ENCODE measurements at regions not wholly inside any gene's neighbourhood (a gene's known extent, or its start where the extent isn't known, plus 50 kb on each side); places are given as distances from the start of the nearest gene placed in this dataset.
"Not testable (repeated sequence)": the region's sequence is repeated elsewhere in the genome, so short reads cannot be mapped to it uniquely, and the experiment has no call there.

DNA sequence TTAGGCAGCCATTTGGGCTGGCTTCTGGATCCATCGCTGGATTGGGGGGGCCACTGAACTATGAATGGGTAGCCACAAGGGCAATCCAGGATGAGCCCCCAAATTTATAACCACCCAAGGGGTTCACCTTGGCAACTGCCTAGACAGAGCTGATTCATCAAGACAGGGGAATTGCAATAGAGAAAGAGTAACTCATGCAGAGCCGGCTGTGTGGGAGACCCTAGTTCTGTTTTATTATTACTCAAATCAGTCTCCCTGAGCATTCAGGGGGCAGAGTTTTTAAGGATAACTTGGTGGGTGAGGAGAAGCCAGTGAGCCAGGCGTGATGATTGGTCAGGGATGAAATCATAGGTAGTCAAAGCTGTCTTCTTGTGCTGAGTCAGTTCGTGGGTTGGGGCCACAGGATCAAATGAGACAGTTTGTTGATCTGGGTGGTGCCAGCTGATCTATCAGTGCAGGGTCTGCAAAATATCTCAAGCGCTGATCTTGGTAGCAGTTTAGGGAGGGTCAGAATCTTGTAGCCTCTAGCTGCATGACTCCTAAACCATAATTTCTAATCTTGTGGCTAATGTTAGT, 57.9 kb downstream of the DNAJB9 start:
- DNase-seq = no peak
- Mint-ChIP-seq H3K4me3 (no peak overlapping the region), H3K27ac (no peak overlapping the region), H3K4me1 (no peaks in the 10 kb centered on the region), H3K27me3 (peaks cover 20 to 58% (median 37%) of the 10 kb centered on the region in 3 donors), H3K9me3 (no peaks in the 10 kb centered on the region), H3K36me3 (no peaks in the 10 kb centered on the region)
- no peak for ATAC-seq (ENCODE audit: low read depth in 2 of 2)

DNA sequence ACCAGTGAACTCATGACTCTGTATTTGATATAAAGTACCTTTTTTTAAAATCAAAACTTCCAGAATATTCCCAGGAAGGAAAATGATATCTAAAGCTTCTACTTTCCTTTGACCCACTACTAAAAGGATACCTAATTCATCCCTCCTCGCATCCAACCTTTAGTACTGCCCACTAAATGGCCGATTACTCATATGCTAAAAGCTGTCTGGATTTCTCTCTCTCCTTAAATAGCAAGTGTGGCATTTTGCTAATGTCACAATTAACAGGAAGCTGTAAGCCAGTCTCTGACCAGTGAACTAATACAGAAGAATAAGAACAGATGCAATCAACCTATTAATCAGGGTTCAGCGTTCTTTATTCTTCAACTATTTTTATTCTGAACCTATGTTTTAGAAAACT, 59.0 kb downstream of the DNAJB9 start:
- Mint-ChIP-seq H3K4me3 (no peak overlapping the region), H3K27ac (no peak overlapping the region), H3K9me3 (no peaks in the 10 kb centered on the region), H3K4me1 (no peaks in the 10 kb centered on the region), H3K27me3 (peaks cover 25 to 54% (median 37%) of the 10 kb centered on the region in 3 donors), H3K36me3 (no peaks in the 10 kb centered on the region)
- DNase-seq (no peak), ATAC-seq (ENCODE audit: low read depth in 2 of 2) (no peak)

DNA sequence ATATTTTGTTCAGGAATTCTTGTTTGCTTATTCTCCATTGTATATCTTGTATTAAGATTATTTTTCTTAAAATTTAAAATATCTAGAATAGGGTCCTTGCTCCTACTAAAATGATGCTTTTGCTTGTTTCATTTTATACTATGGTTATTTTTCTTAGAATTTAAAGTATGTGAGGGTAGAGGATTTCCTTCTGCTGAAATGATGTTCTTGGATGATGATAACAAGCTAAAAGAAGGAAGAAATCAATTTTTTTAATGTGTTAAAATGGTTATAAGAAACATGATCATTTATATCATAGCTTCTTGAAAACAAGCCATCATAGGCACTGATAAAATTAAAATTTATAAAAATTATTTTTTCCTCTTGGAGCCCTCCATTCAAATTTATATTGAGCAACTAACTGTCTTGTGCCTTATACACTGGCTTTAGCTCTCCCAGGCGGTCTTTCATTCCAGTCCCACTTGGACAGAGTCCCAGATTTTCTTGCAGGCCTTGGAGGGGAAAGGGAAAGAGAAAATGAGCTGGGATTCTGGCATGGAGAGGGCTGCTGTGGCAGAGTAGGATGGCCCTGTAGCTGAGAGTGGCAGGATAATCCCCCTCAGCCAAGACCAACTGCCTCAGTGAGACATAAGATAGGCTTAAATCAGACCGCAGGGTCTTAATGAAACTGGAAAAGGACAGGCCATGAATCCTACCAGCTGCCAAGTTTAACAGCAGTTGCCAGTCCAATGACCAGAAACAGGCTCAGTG, 60.2 kb downstream of the DNAJB9 start:
- no peak for ATAC-seq (ENCODE audit: low read depth in 2 of 2)
- H3K4me3 Mint-ChIP-seq = no peak overlapping the region
- H3K36me3 Mint-ChIP-seq = no peaks in the 10 kb centered on the region
- no peak overlapping the region for H3K27ac Mint-ChIP-seq
- no peak for DNase-seq
- H3K9me3 Mint-ChIP-seq = peaks cover 0 to 3% (median 0%) of the 10 kb centered on the region in 7 donors
- peaks cover 28 to 49% (median 31%) of the 10 kb centered on the region in 3 donors for H3K27me3 Mint-ChIP-seq
- no peaks in the 10 kb centered on the region for H3K4me1 Mint-ChIP-seq

DNA sequence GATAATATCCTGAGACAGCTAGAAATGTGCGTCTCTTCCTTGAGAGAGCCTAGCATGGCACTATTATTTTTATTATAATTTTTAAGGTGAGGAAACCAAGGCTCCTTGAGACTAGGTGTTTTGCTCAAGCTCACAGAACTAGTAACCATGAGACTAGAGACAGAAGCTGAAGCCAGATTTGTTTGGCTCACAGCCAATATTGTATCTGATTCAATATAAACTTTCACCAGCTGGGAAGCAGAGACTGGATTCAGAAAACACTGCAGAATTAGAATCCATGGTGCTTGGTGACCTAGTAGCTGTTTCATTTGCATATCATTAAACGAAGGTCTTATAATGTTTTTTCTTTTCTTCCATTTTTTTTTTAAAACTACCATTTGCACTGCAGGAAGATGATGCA, 64.4 kb downstream of the DNAJB9 start:
- peaks cover 0 to 14% (median 2%) of the 10 kb centered on the region in 7 donors for H3K9me3 Mint-ChIP-seq
- peaks cover 26 to 32% (median 27%) of the 10 kb centered on the region in 3 donors for H3K27me3 Mint-ChIP-seq
- H3K4me3 Mint-ChIP-seq = no peak overlapping the region
- no peaks in the 10 kb centered on the region for H3K4me1 Mint-ChIP-seq
- ATAC-seq (ENCODE audit: low read depth in 2 of 2) (no peak), DNase-seq (no peak)
- H3K27ac Mint-ChIP-seq = no peak overlapping the region
- no peaks in the 10 kb centered on the region for H3K36me3 Mint-ChIP-seq

DNA sequence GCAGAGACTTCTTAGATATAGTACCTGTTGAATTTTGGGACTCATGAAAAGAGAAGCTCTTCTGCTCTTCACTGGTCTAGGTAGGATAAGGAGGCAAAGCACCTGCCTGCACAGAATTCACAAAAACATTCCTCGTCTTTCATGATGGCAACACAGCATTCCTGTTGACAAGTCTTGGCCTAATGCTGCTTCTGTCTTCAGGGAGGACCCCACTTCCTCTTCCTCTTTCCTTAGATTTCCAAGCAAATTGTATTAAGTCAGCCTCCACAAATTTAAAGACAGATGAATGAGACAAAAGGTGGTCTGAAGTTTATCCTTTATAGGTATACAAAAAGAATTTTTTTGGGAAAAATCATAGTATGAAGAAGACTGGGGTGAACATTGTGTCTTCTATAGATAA, 64.9 kb downstream of the DNAJB9 start:
- no peak overlapping the region for H3K27ac Mint-ChIP-seq
- H3K36me3 Mint-ChIP-seq = no peaks in the 10 kb centered on the region
- no peaks in the 10 kb centered on the region for H3K4me1 Mint-ChIP-seq
- ATAC-seq (ENCODE audit: low read depth in 2 of 2) (no peak), DNase-seq (no peak)
- H3K4me3 Mint-ChIP-seq = no peak overlapping the region
- peaks cover 25 to 32% (median 26%) of the 10 kb centered on the region in 3 donors for H3K27me3 Mint-ChIP-seq
- peaks cover 0 to 14% (median 2%) of the 10 kb centered on the region in 7 donors for H3K9me3 Mint-ChIP-seq

DNA sequence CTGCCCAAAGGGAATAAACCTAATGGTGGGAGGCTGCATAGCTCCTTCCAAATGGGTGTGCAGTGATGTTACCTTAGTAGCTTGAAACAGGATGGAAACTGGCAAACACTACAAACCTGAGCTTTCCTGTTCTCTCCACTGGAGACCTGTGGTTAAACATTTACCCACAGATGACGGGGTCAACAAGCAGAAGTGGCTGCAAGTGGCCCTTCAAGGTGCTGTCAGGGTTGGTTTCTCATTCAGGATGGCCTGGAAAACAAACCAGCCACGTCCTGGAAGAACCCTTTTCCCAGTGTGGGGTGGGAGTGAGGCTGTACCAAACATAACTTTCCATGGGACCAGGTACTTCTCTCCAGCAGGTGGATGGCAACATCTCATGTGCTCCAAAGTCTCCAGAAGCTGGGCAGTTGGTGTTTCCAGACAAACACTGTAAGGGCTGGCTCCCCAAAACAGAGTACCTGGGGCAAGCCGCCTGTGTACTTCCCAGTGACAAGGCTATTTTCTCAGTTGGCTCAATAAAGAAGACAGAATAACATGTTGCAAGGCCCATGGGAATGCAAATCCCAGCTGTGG, 67.5 kb downstream of the DNAJB9 start:
- ATAC-seq (ENCODE audit: low read depth in 2 of 2) (no peak), DNase-seq (no peak)
- Mint-ChIP-seq H3K27me3 (peaks cover 19 to 29% (median 21%) of the 10 kb centered on the region in 3 donors), H3K27ac (no peak overlapping the region), H3K9me3 (peaks cover 0 to 14% (median 2%) of the 10 kb centered on the region in 7 donors), H3K4me1 (no peaks in the 10 kb centered on the region), H3K4me3 (no peak overlapping the region), H3K36me3 (no peaks in the 10 kb centered on the region)

DNA sequence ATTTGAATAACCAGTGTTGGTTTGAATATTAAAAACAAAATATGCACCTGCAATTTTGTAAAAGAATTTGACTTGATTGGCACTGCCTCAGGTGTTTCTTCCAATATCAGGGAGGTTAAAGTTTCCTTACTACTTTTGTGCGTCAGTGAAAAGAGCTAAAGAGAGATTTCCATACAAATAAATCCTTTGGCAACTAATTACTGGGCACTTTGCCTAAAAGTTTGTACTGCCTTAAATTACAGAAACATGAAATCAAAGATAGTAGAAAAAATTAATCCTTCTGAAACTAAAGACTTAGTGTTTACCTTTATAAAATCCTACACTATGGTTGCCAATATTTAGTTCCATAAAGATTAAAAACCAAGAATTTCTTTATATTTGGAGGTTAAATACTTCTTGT, 72.5 kb downstream of the DNAJB9 start:
- no peak overlapping the region for H3K4me3 Mint-ChIP-seq
- no peaks in the 10 kb centered on the region for H3K36me3 Mint-ChIP-seq
- no peaks in the 10 kb centered on the region for H3K4me1 Mint-ChIP-seq
- H3K9me3 Mint-ChIP-seq = peaks cover 0 to 6% (median 0%) of the 10 kb centered on the region in 7 donors
- H3K27ac Mint-ChIP-seq = no peak overlapping the region
- ATAC-seq (ENCODE audit: low read depth in 2 of 2) (no peak), DNase-seq (no peak)
- peaks cover 17 to 27% (median 21%) of the 10 kb centered on the region in 3 donors for H3K27me3 Mint-ChIP-seq

DNA sequence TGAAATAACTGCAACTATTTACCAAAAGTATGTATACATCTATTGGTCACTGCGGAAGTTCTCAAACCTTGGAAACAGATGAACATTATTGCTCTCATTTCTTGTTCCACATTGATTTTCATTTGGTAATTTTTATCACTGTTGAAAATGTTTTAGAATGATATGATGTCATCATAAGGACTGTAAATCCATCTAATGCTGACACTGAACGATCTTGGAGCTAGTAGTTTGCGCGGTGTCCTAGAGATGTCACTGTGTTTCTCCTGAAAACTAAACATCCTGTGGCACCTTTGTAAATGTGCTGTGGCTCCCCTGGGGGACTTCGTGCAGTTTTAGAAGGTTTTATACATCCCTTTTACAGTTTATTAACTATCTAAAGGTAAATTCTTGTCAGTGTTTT, 73.5 kb downstream of the DNAJB9 start:
- Mint-ChIP-seq H3K4me1 (no peaks in the 10 kb centered on the region), H3K4me3 (no peak overlapping the region), H3K27me3 (peaks cover 13 to 27% (median 22%) of the 10 kb centered on the region in 3 donors), H3K36me3 (no peaks in the 10 kb centered on the region), H3K27ac (no peak overlapping the region), H3K9me3 (peaks cover 0 to 6% (median 0%) of the 10 kb centered on the region in 7 donors)
- ATAC-seq (ENCODE audit: low read depth in 2 of 2) = no peak
- no peak for DNase-seq

DNA sequence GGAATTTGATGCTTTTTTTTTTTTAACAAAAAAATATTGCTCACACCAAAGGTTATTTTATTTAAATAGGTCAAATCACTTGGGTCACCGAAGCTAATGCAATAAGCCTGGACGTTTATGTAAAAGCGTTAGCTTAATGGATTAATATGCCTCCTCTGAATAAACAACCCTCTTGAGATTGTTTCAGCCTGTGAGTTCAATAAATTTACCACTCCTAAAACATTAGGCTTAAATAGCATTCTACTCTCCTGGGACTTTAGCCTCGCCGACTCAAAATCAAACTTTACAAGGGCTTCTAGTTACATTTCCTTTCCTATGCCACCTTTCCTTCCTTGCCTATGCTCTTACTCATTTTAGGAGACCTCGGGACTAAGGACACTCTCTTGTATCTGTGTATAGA, 79.3 kb downstream of the DNAJB9 start:
- H3K4me3 Mint-ChIP-seq = no peak overlapping the region
- H3K4me1 Mint-ChIP-seq = no peaks in the 10 kb centered on the region
- no peak overlapping the region for H3K27ac Mint-ChIP-seq

DNA sequence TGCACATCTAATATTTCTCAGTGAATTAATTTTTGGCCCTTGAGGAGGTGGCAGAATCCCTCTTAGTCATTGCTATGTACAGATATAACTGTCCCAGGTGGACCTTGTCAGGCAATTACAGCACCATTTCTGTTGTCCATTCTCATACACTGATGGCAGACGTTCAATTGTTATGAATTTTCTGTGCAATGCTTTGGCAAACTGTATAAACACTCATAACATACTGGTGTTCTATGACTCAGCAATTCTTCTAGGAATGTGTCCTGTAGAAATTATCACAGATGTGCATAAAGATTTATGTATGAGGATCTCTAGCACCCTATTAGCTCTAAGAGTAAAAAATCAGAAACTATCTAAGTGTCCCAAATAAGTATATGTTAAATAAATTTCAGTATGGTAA, 80.8 kb downstream of the DNAJB9 start:
- Mint-ChIP-seq H3K27ac (no peak overlapping the region), H3K9me3 (peaks cover 0 to 4% (median 0%) of the 10 kb centered on the region in 7 donors), H3K36me3 (no peaks in the 10 kb centered on the region), H3K27me3 (peaks cover 7 to 16% (median 7%) of the 10 kb centered on the region in 3 donors), H3K4me3 (no peak overlapping the region), H3K4me1 (no peaks in the 10 kb centered on the region)
- no peak for DNase-seq
- ATAC-seq (ENCODE audit: low read depth in 2 of 2) = no peak

More for the DNA sequence above, 79.3 kb downstream of the DNAJB9 start:
- Mint-ChIP-seq H3K36me3 (no peaks in the 10 kb centered on the region), H3K27me3 (peaks cover 15 to 24% (median 17%) of the 10 kb centered on the region in 3 donors), H3K9me3 (peaks cover 0 to 6% (median 0%) of the 10 kb centered on the region in 7 donors)
- DNase-seq = no peak
- no peak for ATAC-seq (ENCODE audit: low read depth in 2 of 2)

DNA sequence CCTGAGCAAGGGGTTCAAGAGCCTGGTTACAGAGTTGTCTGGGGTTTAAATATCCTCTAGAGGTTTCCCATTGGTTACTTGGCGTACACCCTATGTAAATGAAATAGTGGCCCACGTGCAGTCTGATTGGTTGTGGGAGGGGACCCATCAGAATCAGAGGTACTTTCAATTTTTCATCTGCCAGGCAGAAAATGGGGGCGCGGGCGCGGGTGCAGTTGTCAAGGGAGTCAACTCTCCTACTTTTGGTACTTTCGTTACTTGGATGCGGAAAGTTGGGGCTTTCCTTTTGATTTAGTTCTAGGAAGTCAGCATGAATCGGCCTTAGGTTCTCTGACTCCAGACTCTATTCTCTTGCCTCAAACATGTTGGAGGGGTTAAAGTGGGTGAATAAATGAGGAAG, 83.2 kb downstream of the DNAJB9 start:
- Mint-ChIP-seq H3K27me3 (peaks cover 4 to 17% (median 11%) of the 10 kb centered on the region in 3 donors), H3K4me3 (no peak overlapping the region), H3K36me3 (no peaks in the 10 kb centered on the region), H3K9me3 (peaks cover 0 to 4% (median 0%) of the 10 kb centered on the region in 7 donors), H3K27ac (no peak overlapping the region), H3K4me1 (no peaks in the 10 kb centered on the region)
- ATAC-seq (ENCODE audit: low read depth in 2 of 2) (no peak), DNase-seq (no peak)

DNA sequence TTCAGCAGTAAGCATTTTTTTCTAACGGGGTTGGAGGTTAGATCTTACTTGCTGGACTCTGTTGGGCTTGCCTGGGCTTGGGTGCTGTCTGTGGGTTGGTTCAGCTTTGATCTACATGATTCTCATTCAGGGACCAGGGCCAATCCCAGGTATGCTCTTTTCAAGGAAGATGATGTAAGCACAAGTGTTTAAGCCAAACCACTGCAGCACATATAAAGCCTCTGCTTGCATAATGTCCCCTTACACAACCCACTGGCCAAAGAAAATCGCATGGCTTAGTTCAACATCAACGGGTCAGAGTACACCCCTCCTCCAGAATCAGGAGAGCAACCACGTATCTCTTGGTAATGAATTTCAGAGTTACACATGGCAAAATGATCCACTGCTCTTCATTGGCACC, 83.9 kb downstream of the DNAJB9 start:
- ATAC-seq (ENCODE audit: low read depth in 2 of 2) (no peak), DNase-seq (no peak)
- H3K36me3 Mint-ChIP-seq = no peaks in the 10 kb centered on the region
- H3K27ac Mint-ChIP-seq = no peak overlapping the region
- peaks cover 9 to 13% (median 12%) of the 10 kb centered on the region in 3 donors for H3K27me3 Mint-ChIP-seq
- no peak overlapping the region for H3K4me3 Mint-ChIP-seq
- peaks cover 0 to 4% (median 0%) of the 10 kb centered on the region in 7 donors for H3K9me3 Mint-ChIP-seq
- no peaks in the 10 kb centered on the region for H3K4me1 Mint-ChIP-seq

DNA sequence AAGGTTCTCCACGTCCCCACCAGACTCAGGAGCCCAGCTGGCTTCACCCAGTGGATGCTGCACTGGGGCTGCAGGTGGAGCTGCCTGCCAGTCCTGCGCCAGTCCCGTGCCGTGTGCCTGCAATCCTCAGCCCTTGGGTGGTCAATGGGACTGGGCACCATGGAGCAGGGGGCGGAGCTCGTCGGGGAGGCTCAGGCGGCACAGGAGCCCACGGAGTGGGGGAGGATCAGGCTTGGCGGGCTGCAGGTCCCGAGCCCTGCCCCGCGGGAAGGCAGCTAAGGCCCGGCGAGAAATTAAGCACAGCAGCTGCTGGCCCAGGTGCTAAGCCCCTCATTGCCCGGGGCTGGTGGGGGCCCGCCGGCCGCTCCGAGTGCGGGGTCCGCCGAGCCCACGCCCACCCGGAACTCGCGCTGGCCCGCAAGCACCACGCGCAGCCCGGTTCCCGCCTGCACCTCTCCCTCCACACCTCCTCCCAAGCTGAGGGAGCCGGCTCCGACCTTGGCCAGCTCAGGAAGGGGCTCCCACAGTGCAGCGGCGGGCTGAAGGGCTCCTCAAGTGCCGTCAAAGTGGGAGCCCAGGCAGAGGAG, 87.6 kb downstream of the DNAJB9 start:
- not testable (repeated sequence) for DNase-seq, H3K9me3 Mint-ChIP-seq
- peaks cover 9 to 13% (median 12%) of the 10 kb centered on the region in 3 donors for H3K27me3 Mint-ChIP-seq

More for the DNA sequence above, 87.6 kb downstream of the DNAJB9 start:
- not testable (repeated sequence) for ATAC-seq (ENCODE audit: low read depth in 2 of 2); H3K27ac Mint-ChIP-seq; H3K4me1 Mint-ChIP-seq; H3K4me3 Mint-ChIP-seq; H3K36me3 Mint-ChIP-seq
